ENCODE measurements at regions not wholly inside any gene's neighbourhood (a gene's known extent, or its start where the extent isn't known, plus 50 kb on each side); places are given as distances from the start of the nearest gene placed in this dataset.

GRCh38 chr5:119862619-119863018, 233.3 kb downstream of the FAM170A start:
- Histone ChIP-seq H3K27ac (ENCODE audit: extremely low read length, insufficient read depth, low read length) (no peak overlapping the region), H3K36me3 (replicated peaks in 1 of 2; ENCODE audit: control insufficient read depth in 1 of 2, insufficient read depth in 2 of 2, low read length in 2 of 2) (no peaks in the 10 kb centered on the region), H4K20me1 (ENCODE audit: insufficient read depth, low read length) (no peaks in the 10 kb centered on the region), H3K4me3 (replicated peaks in 1 of 3; ENCODE audit: insufficient read depth in 1 of 3, low read depth in 2 of 3, low read length in 3 of 3) (no peak overlapping the region), H3K4me2 (ENCODE audit: low read depth, low read length) (no peak overlapping the region), H2AFZ (ENCODE audit: low read length) (no peak overlapping the region), H3K9me3 (ENCODE audit: low read length) (no peaks in the 10 kb centered on the region), H3K79me2 (ENCODE audit: insufficient read depth, low read length) (no peaks in the 10 kb centered on the region), H3K4me1 (ENCODE audit: insufficient read depth, low read length) (no peaks in the 10 kb centered on the region), H3K27me3 (ENCODE audit: control insufficient read depth in 1 of 2, insufficient read depth in 2 of 2, low read length in 2 of 2) (no peaks in the 10 kb centered on the region; a peak in 1 of 5 replicates), H3K9ac (ENCODE audit: insufficient read depth, low read depth, low read length) (no peak overlapping the region)
- ChIA-PET CTCF (ENCODE audit: low intra/inter-chr PET ratio, low total read pairs) (no interaction called here), POLR2A (no interaction called here)
- DNase-seq (ENCODE audit: low spot score): no peak
- in situ Hi-C loops (cut with HindIII; ENCODE audit: extremely low pct_ligation_motif_present, low pct_unique_long_range_greater_than_20kb) (no loop called here), intact Hi-C loops (cut with micrococcal nuclease; ENCODE audit: unreplicated experiment) (no loop called here)
- TF ChIP-seq HMGXB4 (CRISPR knock-in tag; IDR thresholded peaks at IDR 0.05; ENCODE audit: borderline replicate concordance in 1 of 2, low read depth in 1 of 2) (no peak), U2AF1 (optimal IDR thresholded peaks at IDR 0.05; ENCODE audit: low read depth, low read length) (no peak), ZBTB44 (CRISPR knock-in tag; IDR thresholded peaks at IDR 0.05) (no peak), PAXIP1 (CRISPR knock-in tag; conservative IDR thresholded peaks at IDR 0.05) (no peak), ZNF33A (CRISPR knock-in tag; IDR thresholded peaks at IDR 0.05; ENCODE audit: borderline replicate concordance) (no peak), DNMT1 (CRISPR knock-in tag; IDR thresholded peaks at IDR 0.05) (no peak), ZNF24 (IDR thresholded peaks at IDR 0.05) (no peak), JDP2 (CRISPR knock-in tag; IDR thresholded peaks at IDR 0.05; ENCODE audit: borderline replicate concordance) (no peak), CREB3 (CRISPR knock-in tag; IDR thresholded peaks at IDR 0.05) (no peak), SSRP1 (CRISPR knock-in tag; IDR thresholded peaks at IDR 0.05) (no peak), ZBTB37 (CRISPR knock-in tag; IDR thresholded peaks at IDR 0.05) (no peak), IRF9 (CRISPR knock-in tag; IDR thresholded peaks at IDR 0.05; ENCODE audit: borderline replicate concordance) (no peak), ZNF446 (CRISPR knock-in tag; IDR thresholded peaks at IDR 0.05) (no peak), ZNF616 (CRISPR knock-in tag; IDR thresholded peaks at IDR 0.05; ENCODE audit: low read depth) (no peak)
- no peak for ATAC-seq
- FAIRE-seq: no peak
- BruUV-seq (replicated peaks): no TSS peak
- WGBS (ENCODE audit: low lambda C conversion rate): 41% methylated on average over 4 of the region's 4 CpGs

All from HepG2 (cell line).